ENCODE measurements at regions not wholly inside any gene's neighbourhood (a gene's known extent, or its start where the extent isn't known, plus 50 kb on each side); places are given as distances from the start of the nearest gene placed in this dataset.
"Not testable (repeated sequence)": the region's sequence is repeated elsewhere in the genome, so short reads cannot be mapped to it uniquely, and the experiment has no call there.

GRCh38 chr14:30264161-30264560 is 294.8 kb upstream of the G2E3 start:
- peaks cover 0 to 11% (median 0%) of the 10 kb centered on the region in 5 donors for H3K4me1 ChIP-seq (ENCODE audit: control insufficient read depth in 5 of 5, insufficient read depth in 5 of 5, low read length in 5 of 5)
- H3K36me3 ChIP-seq (ENCODE audit: control insufficient read depth in 5 of 5, insufficient read depth in 5 of 5, low read length in 5 of 5): no peaks in the 10 kb centered on the region
- no peaks in the 10 kb centered on the region for H3K9me3 ChIP-seq (ENCODE audit: control insufficient read depth in 5 of 5, low read length in 5 of 5)
- H3K27me3 ChIP-seq (ENCODE audit: control insufficient read depth in 5 of 5, insufficient read depth in 4 of 5, low read length in 5 of 5): no peaks in the 10 kb centered on the region
- H3K9ac ChIP-seq (ENCODE audit: low read length in 5 of 5): no peak overlapping the region
- H3K4me3 ChIP-seq (ENCODE audit: low read depth in 1 of 5, low read length in 5 of 5): no peak overlapping the region
- H3K27ac ChIP-seq (ENCODE audit: low read depth, low read length): no peak overlapping the region

- no peak overlapping the region for H3K27ac ChIP-seq (ENCODE audit: low read depth, low read length)
- no peaks in the 10 kb centered on the region for H3K9me3 ChIP-seq (ENCODE audit: control insufficient read depth in 5 of 5, low read length in 5 of 5)
- peaks cover 2 to 11% (median 7%) of the 10 kb centered on the region in 5 donors for H3K4me1 ChIP-seq (ENCODE audit: control insufficient read depth in 5 of 5, insufficient read depth in 5 of 5, low read length in 5 of 5)
- H3K27me3 ChIP-seq (ENCODE audit: control insufficient read depth in 5 of 5, insufficient read depth in 4 of 5, low read length in 5 of 5): no peaks in the 10 kb centered on the region
- H3K9ac ChIP-seq (ENCODE audit: low read length in 5 of 5): no peak overlapping the region
- no peak overlapping the region for H3K4me3 ChIP-seq (ENCODE audit: low read depth in 1 of 5, low read length in 5 of 5)
- H3K36me3 ChIP-seq (ENCODE audit: control insufficient read depth in 5 of 5, insufficient read depth in 5 of 5, low read length in 5 of 5): no peaks in the 10 kb centered on the region
Measured at GRCh38 chr14:30266290-30266689, 292.7 kb upstream of the G2E3 start.

DNA sequence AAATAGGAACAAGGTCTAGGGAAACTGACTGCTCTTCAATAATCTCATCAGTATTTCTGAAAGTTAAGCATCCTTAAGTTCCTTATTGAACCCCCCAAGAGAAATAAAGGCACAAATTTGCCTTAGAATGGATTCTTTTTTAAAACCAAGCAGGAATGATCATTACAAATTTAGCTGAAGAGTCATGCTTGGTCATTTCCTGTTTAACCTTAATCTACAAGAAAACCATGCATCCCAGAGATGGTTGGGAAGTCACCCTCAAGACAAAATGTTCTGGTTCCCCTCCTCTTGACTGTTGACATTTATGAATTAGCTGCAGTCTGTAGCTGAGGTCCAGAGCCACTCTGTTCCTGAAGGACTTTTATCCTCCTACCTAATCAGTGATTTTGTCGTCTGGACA is 291.8 kb upstream of the G2E3 start:
- no peaks in the 10 kb centered on the region for H3K36me3 ChIP-seq (ENCODE audit: control insufficient read depth in 5 of 5, insufficient read depth in 5 of 5, low read length in 5 of 5)
- H3K4me3 ChIP-seq (ENCODE audit: low read depth in 1 of 5, low read length in 5 of 5): no peak overlapping the region
- no peaks in the 10 kb centered on the region for H3K9me3 ChIP-seq (ENCODE audit: control insufficient read depth in 5 of 5, low read length in 5 of 5)
- peaks cover 2 to 11% (median 7%) of the 10 kb centered on the region in 5 donors for H3K4me1 ChIP-seq (ENCODE audit: control insufficient read depth in 5 of 5, insufficient read depth in 5 of 5, low read length in 5 of 5)
- H3K9ac ChIP-seq (ENCODE audit: low read length in 5 of 5): no peak overlapping the region
- no peaks in the 10 kb centered on the region for H3K27me3 ChIP-seq (ENCODE audit: control insufficient read depth in 5 of 5, insufficient read depth in 4 of 5, low read length in 5 of 5)
- no peak overlapping the region for H3K27ac ChIP-seq (ENCODE audit: low read depth, low read length)

- peaks cover 2 to 7% (median 5%) of the 10 kb centered on the region in 5 donors for H3K4me1 ChIP-seq (ENCODE audit: control insufficient read depth in 5 of 5, insufficient read depth in 5 of 5, low read length in 5 of 5)
- peak overlapping the region; percentile 44 to 73 (median 55) for H3K4me3 ChIP-seq (ENCODE audit: low read depth in 1 of 5, low read length in 5 of 5)
- no peak overlapping the region for H3K9ac ChIP-seq (ENCODE audit: low read length in 5 of 5)
- no peaks in the 10 kb centered on the region for H3K36me3 ChIP-seq (ENCODE audit: control insufficient read depth in 5 of 5, insufficient read depth in 5 of 5, low read length in 5 of 5)
- H3K9me3 ChIP-seq (ENCODE audit: control insufficient read depth in 5 of 5, low read length in 5 of 5): no peaks in the 10 kb centered on the region
- no peak overlapping the region for H3K27ac ChIP-seq (ENCODE audit: low read depth, low read length)
- no peaks in the 10 kb centered on the region for H3K27me3 ChIP-seq (ENCODE audit: control insufficient read depth in 5 of 5, insufficient read depth in 4 of 5, low read length in 5 of 5)
Measured at GRCh38 chr14:30270200-30271161, 288.5 kb upstream of the G2E3 start.

DNA sequence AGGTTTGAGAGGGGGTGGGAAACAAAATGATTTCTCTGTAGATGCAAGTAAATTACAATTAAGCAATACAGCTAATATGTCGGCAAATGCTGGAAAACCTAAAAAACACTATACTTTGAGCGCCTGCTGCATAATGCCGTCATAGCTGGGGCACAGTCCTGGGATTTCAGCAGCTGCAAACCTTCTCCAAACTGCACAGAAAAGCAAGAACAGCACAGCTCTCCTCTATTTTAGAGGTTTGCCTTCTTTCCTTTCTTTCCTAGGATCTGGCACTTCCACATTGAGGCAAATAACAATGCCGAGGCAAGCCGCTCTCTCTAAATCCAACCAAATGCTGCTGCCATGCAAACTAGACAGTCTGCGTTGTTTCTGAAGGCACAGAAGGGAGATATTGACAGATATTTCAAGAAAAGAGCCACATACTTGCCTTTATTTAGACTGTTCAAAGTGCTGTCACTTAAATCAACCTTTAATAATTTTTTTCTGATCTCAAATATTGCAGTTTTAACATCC is 287.1 kb upstream of the G2E3 start:
- Histone ChIP-seq H3K4me3 (ENCODE audit: low read depth in 1 of 5, low read length in 5 of 5) (no peak overlapping the region), H3K27ac (ENCODE audit: low read depth, low read length) (no peak overlapping the region), H3K27me3 (ENCODE audit: control insufficient read depth in 5 of 5, insufficient read depth in 4 of 5, low read length in 5 of 5) (no peaks in the 10 kb centered on the region), H3K9ac (ENCODE audit: low read length in 5 of 5) (no peak overlapping the region), H3K9me3 (ENCODE audit: control insufficient read depth in 5 of 5, low read length in 5 of 5) (no peaks in the 10 kb centered on the region), H3K4me1 (ENCODE audit: control insufficient read depth in 5 of 5, insufficient read depth in 5 of 5, low read length in 5 of 5) (peaks cover 2 to 7% (median 5%) of the 10 kb centered on the region in 5 donors), H3K36me3 (ENCODE audit: control insufficient read depth in 5 of 5, insufficient read depth in 5 of 5, low read length in 5 of 5) (no peaks in the 10 kb centered on the region)

GRCh38 chr14:30272848-30273832 is 285.8 kb upstream of the G2E3 start:
- Histone ChIP-seq H3K9me3 (ENCODE audit: control insufficient read depth in 5 of 5, low read length in 5 of 5) (no peaks in the 10 kb centered on the region), H3K36me3 (ENCODE audit: control insufficient read depth in 5 of 5, insufficient read depth in 5 of 5, low read length in 5 of 5) (no peaks in the 10 kb centered on the region), H3K9ac (ENCODE audit: low read length in 5 of 5) (no peak overlapping the region), H3K4me1 (ENCODE audit: control insufficient read depth in 5 of 5, insufficient read depth in 5 of 5, low read length in 5 of 5) (peaks cover 2 to 7% (median 5%) of the 10 kb centered on the region in 5 donors), H3K27ac (ENCODE audit: low read depth, low read length) (no peak overlapping the region), H3K4me3 (ENCODE audit: low read depth in 1 of 5, low read length in 5 of 5) (no peak overlapping the region), H3K27me3 (ENCODE audit: control insufficient read depth in 5 of 5, insufficient read depth in 4 of 5, low read length in 5 of 5) (no peaks in the 10 kb centered on the region)

GRCh38 chr14:30275604-30276003 is 283.4 kb upstream of the G2E3 start:
- no peak overlapping the region for H3K9ac ChIP-seq (ENCODE audit: low read length in 5 of 5)
- H3K36me3 ChIP-seq (ENCODE audit: control insufficient read depth in 5 of 5, insufficient read depth in 5 of 5, low read length in 5 of 5): no peaks in the 10 kb centered on the region
- no peak overlapping the region for H3K27ac ChIP-seq (ENCODE audit: low read depth, low read length)
- H3K9me3 ChIP-seq (ENCODE audit: control insufficient read depth in 5 of 5, low read length in 5 of 5): no peaks in the 10 kb centered on the region
- H3K4me3 ChIP-seq (ENCODE audit: low read depth in 1 of 5, low read length in 5 of 5): no peak overlapping the region
- H3K27me3 ChIP-seq (ENCODE audit: control insufficient read depth in 5 of 5, insufficient read depth in 4 of 5, low read length in 5 of 5): no peaks in the 10 kb centered on the region
- peaks cover 0 to 3% (median under 1%) of the 10 kb centered on the region in 5 donors for H3K4me1 ChIP-seq (ENCODE audit: control insufficient read depth in 5 of 5, insufficient read depth in 5 of 5, low read length in 5 of 5)

- Histone ChIP-seq H3K9me3 (ENCODE audit: control insufficient read depth in 5 of 5, low read length in 5 of 5) (no peaks in the 10 kb centered on the region), H3K4me3 (ENCODE audit: low read depth in 1 of 5, low read length in 5 of 5) (no peak overlapping the region), H3K36me3 (ENCODE audit: control insufficient read depth in 5 of 5, insufficient read depth in 5 of 5, low read length in 5 of 5) (no peaks in the 10 kb centered on the region), H3K4me1 (ENCODE audit: control insufficient read depth in 5 of 5, insufficient read depth in 5 of 5, low read length in 5 of 5) (no peaks in the 10 kb centered on the region), H3K27me3 (ENCODE audit: control insufficient read depth in 5 of 5, insufficient read depth in 4 of 5, low read length in 5 of 5) (no peaks in the 10 kb centered on the region), H3K9ac (ENCODE audit: low read length in 5 of 5) (no peak overlapping the region), H3K27ac (ENCODE audit: low read depth, low read length) (no peak overlapping the region)
Measured at GRCh38 chr14:30277268-30277667, 281.7 kb upstream of the G2E3 start.

DNA sequence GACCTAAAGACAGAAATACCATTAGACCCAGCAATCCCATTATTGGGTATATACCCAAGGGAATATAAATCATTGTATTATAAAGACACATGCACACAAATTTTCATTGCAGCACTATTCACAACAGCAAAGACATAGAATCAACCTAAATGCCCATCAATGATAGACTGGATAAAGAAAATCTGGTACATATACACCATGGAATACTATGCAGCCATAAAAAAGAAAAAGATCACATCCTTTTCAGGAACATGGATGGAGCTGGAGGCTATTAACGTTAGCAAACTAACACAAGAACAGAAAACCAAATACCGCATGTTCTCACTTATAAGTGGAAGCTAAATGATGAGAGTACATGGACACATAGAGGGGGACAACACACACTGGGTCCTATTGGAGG is 280.1 kb upstream of the G2E3 start:
- not testable (repeated sequence) for H3K36me3 ChIP-seq (ENCODE audit: control insufficient read depth in 5 of 5, insufficient read depth in 5 of 5, low read length in 5 of 5); H3K4me1 ChIP-seq (ENCODE audit: control insufficient read depth in 5 of 5, insufficient read depth in 5 of 5, low read length in 5 of 5); H3K27ac ChIP-seq (ENCODE audit: low read depth, low read length); H3K27me3 ChIP-seq (ENCODE audit: control insufficient read depth in 5 of 5, insufficient read depth in 4 of 5, low read length in 5 of 5); H3K9ac ChIP-seq (ENCODE audit: low read length in 5 of 5); H3K9me3 ChIP-seq (ENCODE audit: control insufficient read depth in 5 of 5, low read length in 5 of 5); H3K4me3 ChIP-seq (ENCODE audit: low read depth in 1 of 5, low read length in 5 of 5)

Measured in subcutaneous abdominal adipose tissue (tissue), 5 donors.